ENCODE measurements at regions not wholly inside any gene's neighbourhood (a gene's known extent, or its start where the extent isn't known, plus 50 kb on each side); places are given as distances from the start of the nearest gene placed in this dataset.

- Histone ChIP-seq H3K79me2 (ENCODE audit: insufficient read depth, low read length) (no peaks in the 10 kb centered on the region), H3K36me3 (ENCODE audit: insufficient read depth, low read length) (no peaks in the 10 kb centered on the region), H3K4me2 (ENCODE audit: low read length) (no peak overlapping the region), H3K4me3 (ENCODE audit: low read depth, low read length, poor library complexity, severe bottlenecking) (no peak overlapping the region), H3K9me2 (ENCODE audit: low read depth, low read length) (no peaks in the 10 kb centered on the region), H3K4me1 (ENCODE audit: insufficient read depth, low read length, severe bottlenecking) (no peaks in the 10 kb centered on the region), H3F3A (ENCODE audit: insufficient read depth, low read length) (no peaks in the 10 kb centered on the region), H2AFZ (ENCODE audit: low read length) (no peak overlapping the region), H3K27ac (ENCODE audit: low read depth, low read length, poor library complexity, severe bottlenecking) (no peak overlapping the region), H3K9ac (ENCODE audit: low read length) (no peak overlapping the region), H4K20me1 (ENCODE audit: insufficient read depth, low read length) (no peaks in the 10 kb centered on the region), H3K9me3 (ENCODE audit: low read length) (no peaks in the 10 kb centered on the region), H3K27me3 (ENCODE audit: insufficient read depth, low read length) (no peaks in the 10 kb centered on the region)
- no peak for TF ChIP-seq CTCF (IDR thresholded peaks at IDR 0.05; ENCODE audit: low read length)
These were observed 116.8 kb upstream of the AGR3 start for GRCh38 chr7:16998481-16999051.

GRCh38 chr7:16999541-17000267 lies 117.9 kb upstream of the AGR3 start:
- H3K27me3 ChIP-seq (ENCODE audit: insufficient read depth, low read length), result no peaks in the 10 kb centered on the region
- no peak overlapping the region for H3K9ac ChIP-seq (ENCODE audit: low read length)
- H3K79me2 ChIP-seq (ENCODE audit: insufficient read depth, low read length), result no peaks in the 10 kb centered on the region
- no peaks in the 10 kb centered on the region for H3K9me2 ChIP-seq (ENCODE audit: low read depth, low read length)
- H3K4me2 ChIP-seq (ENCODE audit: low read length), result no peak overlapping the region
- H3K4me1 ChIP-seq (ENCODE audit: insufficient read depth, low read length, severe bottlenecking), result no peaks in the 10 kb centered on the region
- no peak overlapping the region for H3K4me3 ChIP-seq (ENCODE audit: low read depth, low read length, poor library complexity, severe bottlenecking)
- H3K36me3 ChIP-seq (ENCODE audit: insufficient read depth, low read length), result no peaks in the 10 kb centered on the region
- no peaks in the 10 kb centered on the region for H3F3A ChIP-seq (ENCODE audit: insufficient read depth, low read length)
- H3K27ac ChIP-seq (ENCODE audit: low read depth, low read length, poor library complexity, severe bottlenecking), result no peak overlapping the region
- H3K9me3 ChIP-seq (ENCODE audit: low read length), result no peaks in the 10 kb centered on the region
- H2AFZ ChIP-seq (ENCODE audit: low read length), result no peak overlapping the region
- TF ChIP-seq EZH2 (IDR thresholded peaks at IDR 0.05; ENCODE audit: borderline replicate concordance, low read length) (no peak), CTCF (IDR thresholded peaks at IDR 0.05; ENCODE audit: low read length) (no peak)
- H4K20me1 ChIP-seq (ENCODE audit: insufficient read depth, low read length), result no peaks in the 10 kb centered on the region

- Histone ChIP-seq H3K4me1 (ENCODE audit: insufficient read depth, low read length, severe bottlenecking) (no peaks in the 10 kb centered on the region), H3F3A (ENCODE audit: insufficient read depth, low read length) (no peaks in the 10 kb centered on the region), H4K20me1 (ENCODE audit: insufficient read depth, low read length) (no peaks in the 10 kb centered on the region), H3K4me2 (ENCODE audit: low read length) (no peak overlapping the region), H3K9ac (ENCODE audit: low read length) (no peak overlapping the region), H3K27me3 (ENCODE audit: insufficient read depth, low read length) (no peaks in the 10 kb centered on the region), H3K9me3 (ENCODE audit: low read length) (no peaks in the 10 kb centered on the region), H3K4me3 (ENCODE audit: low read depth, low read length, poor library complexity, severe bottlenecking) (no peak overlapping the region), H3K27ac (ENCODE audit: low read depth, low read length, poor library complexity, severe bottlenecking) (no peak overlapping the region), H3K79me2 (ENCODE audit: insufficient read depth, low read length) (no peaks in the 10 kb centered on the region), H3K36me3 (ENCODE audit: insufficient read depth, low read length) (no peaks in the 10 kb centered on the region), H3K9me2 (ENCODE audit: low read depth, low read length) (no peaks in the 10 kb centered on the region), H2AFZ (ENCODE audit: low read length) (no peak overlapping the region)
- TF ChIP-seq EZH2 (IDR thresholded peaks at IDR 0.05; ENCODE audit: borderline replicate concordance, low read length), result no peak
- no peak for TF ChIP-seq CTCF (IDR thresholded peaks at IDR 0.05; ENCODE audit: low read length)
These were observed 123.5 kb upstream of the AGR3 start for GRCh38 chr7:17005271-17005670.
